ENCODE measurements at regions not wholly inside any gene's neighbourhood (a gene's known extent, or its start where the extent isn't known, plus 50 kb on each side); places are given as distances from the start of the nearest gene placed in this dataset.

- TF ChIP-seq REST (IDR thresholded peaks at IDR 0.05; ENCODE audit: insufficient replicate concordance, low read depth) (no peak), CTCF (IDR thresholded peaks at IDR 0.05; ENCODE audit: insufficient read depth, low read length) (no peak), GABPA (IDR thresholded peaks at IDR 0.05; ENCODE audit: low read depth) (no peak), POLR2AphosphoS5 (IDR thresholded peaks at IDR 0.05; ENCODE audit: low read depth) (no peak)
Observed at GRCh38 chr15:93617443-93617842, 528.4 kb upstream of the RGMA start.

All from HL-60 (cell line).